Neural crest cell (in vitro differentiated cells): ENCODE measurements at regions not wholly inside any gene's neighbourhood (a gene's known extent, or its start where the extent isn't known, plus 50 kb on each side); places are given as distances from the start of the nearest gene placed in this dataset.

Source experiments
- DNase-seq: peaks from one replicate; pipeline ENCODE4 v3.0.0; 2021; ENCODE audit warnings: low read depth, mixed read lengths, low spot score
- H3K27ac Mint-ChIP-seq: one replicate; pipeline ENCODE4 v1.8.0; 2021; ENCODE audit warnings: mild to moderate bottlenecking, mixed read lengths; ENCODE audit not compliant: unreplicated experiment
- H3K27me3 Mint-ChIP-seq: 2 replicates; pipeline ENCODE4 v1.8.0; 2021; ENCODE audit warnings: low read depth, mild to moderate bottlenecking, mixed read lengths
- H3K36me3 Mint-ChIP-seq: 2 replicates; pipeline ENCODE4 v1.8.0; 2021; ENCODE audit warnings: low read depth, mild to moderate bottlenecking, mixed read lengths
- H3K4me1 Mint-ChIP-seq: 2 replicates; pipeline ENCODE4 v1.8.0; 2021; ENCODE audit warnings: mixed read lengths
- H3K4me3 Mint-ChIP-seq: one replicate; pipeline ENCODE4 v1.8.0; 2021; ENCODE audit warnings: mild to moderate bottlenecking, mixed read lengths
- H3K9me3 Mint-ChIP-seq: 2 replicates; pipeline ENCODE4 v1.8.0; 2021; ENCODE audit warnings: mixed read lengths
- TF ChIP-seq, protein P1 (sequence below): fragments of 200-600 bp; sonication (generic); conservative IDR thresholded peaks from 2 replicates; pipeline ENCODE4 v1.5.0; 2021; ENCODE audit warnings: antibody characterized with exemption, mild to moderate bottlenecking

GRCh38 chr16:52364500-52364899, 182.4 kb downstream of the TOX3 start:
- H3K4me1 Mint-ChIP-seq = peaks cover 4% of the 10 kb centered on the region
- H3K27me3 Mint-ChIP-seq = no peaks in the 10 kb centered on the region
- no peak for DNase-seq
- no peak overlapping the region for H3K4me3 Mint-ChIP-seq
- H3K36me3 Mint-ChIP-seq = no peaks in the 10 kb centered on the region
- H3K9me3 Mint-ChIP-seq = no peaks in the 10 kb centered on the region
- no peak overlapping the region for H3K27ac Mint-ChIP-seq
- TF ChIP-seq, protein P1, sequence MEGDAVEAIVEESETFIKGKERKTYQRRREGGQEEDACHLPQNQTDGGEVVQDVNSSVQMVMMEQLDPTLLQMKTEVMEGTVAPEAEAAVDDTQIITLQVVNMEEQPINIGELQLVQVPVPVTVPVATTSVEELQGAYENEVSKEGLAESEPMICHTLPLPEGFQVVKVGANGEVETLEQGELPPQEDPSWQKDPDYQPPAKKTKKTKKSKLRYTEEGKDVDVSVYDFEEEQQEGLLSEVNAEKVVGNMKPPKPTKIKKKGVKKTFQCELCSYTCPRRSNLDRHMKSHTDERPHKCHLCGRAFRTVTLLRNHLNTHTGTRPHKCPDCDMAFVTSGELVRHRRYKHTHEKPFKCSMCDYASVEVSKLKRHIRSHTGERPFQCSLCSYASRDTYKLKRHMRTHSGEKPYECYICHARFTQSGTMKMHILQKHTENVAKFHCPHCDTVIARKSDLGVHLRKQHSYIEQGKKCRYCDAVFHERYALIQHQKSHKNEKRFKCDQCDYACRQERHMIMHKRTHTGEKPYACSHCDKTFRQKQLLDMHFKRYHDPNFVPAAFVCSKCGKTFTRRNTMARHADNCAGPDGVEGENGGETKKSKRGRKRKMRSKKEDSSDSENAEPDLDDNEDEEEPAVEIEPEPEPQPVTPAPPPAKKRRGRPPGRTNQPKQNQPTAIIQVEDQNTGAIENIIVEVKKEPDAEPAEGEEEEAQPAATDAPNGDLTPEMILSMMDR = no peak

GRCh38 chr16:52363082-52363481, 183.9 kb downstream of the TOX3 start:
- no peak overlapping the region for H3K27ac Mint-ChIP-seq

GRCh38 chr16:52357711-52358110, 189.2 kb downstream of the TOX3 start:
- Mint-ChIP-seq H3K27me3 (no peaks in the 10 kb centered on the region), H3K27ac (no peak overlapping the region), H3K4me1 (no peaks in the 10 kb centered on the region), H3K4me3 (no peak overlapping the region), H3K36me3 (no peaks in the 10 kb centered on the region), H3K9me3 (peaks cover 4% of the 10 kb centered on the region)
- TF ChIP-seq, protein P1 = no peak
- DNase-seq = no peak

More at GRCh38 chr16:52363082-52363481, 183.9 kb downstream of the TOX3 start:
- no peaks in the 10 kb centered on the region for H3K9me3 Mint-ChIP-seq
- H3K4me3 Mint-ChIP-seq = no peak overlapping the region
- peaks cover 4% of the 10 kb centered on the region for H3K4me1 Mint-ChIP-seq
- H3K27me3 Mint-ChIP-seq = no peaks in the 10 kb centered on the region
- no peak for DNase-seq
- TF ChIP-seq, protein P1 = no peak
- no peaks in the 10 kb centered on the region for H3K36me3 Mint-ChIP-seq

- Mint-ChIP-seq H3K36me3 (no peaks in the 10 kb centered on the region), H3K27ac (no peak overlapping the region), H3K4me1 (no peaks in the 10 kb centered on the region), H3K9me3 (peaks cover 4% of the 10 kb centered on the region), H3K4me3 (no peak overlapping the region), H3K27me3 (no peaks in the 10 kb centered on the region)
- DNase-seq = no peak
- TF ChIP-seq, protein P1 = no peak
Measured at GRCh38 chr16:52353249-52353648, 193.7 kb downstream of the TOX3 start.

DNA sequence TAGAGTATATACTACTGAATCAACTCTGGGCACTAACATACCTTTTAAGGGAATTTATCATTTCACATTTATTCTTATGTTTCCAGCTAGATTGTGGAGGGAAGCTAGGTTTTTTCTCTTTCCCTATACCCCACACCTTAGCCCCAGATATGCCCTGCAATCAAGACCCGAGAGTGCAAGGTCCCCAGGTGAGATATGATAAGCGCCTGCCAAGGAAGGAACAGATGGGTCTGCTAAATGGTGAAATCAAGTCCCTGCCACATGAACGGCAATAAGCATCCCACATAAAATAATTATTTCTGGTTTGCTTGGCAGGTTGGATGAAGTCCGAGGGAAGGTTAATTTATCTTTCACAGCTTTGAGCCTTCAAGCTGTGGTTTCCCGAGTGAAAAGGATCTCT, 195.5 kb downstream of the TOX3 start:
- no peaks in the 10 kb centered on the region for H3K36me3 Mint-ChIP-seq
- H3K9me3 Mint-ChIP-seq = no peaks in the 10 kb centered on the region
- H3K27me3 Mint-ChIP-seq = no peaks in the 10 kb centered on the region
- no peak overlapping the region for H3K4me3 Mint-ChIP-seq
- TF ChIP-seq, protein P1 = no peak
- H3K4me1 Mint-ChIP-seq = no peaks in the 10 kb centered on the region
- H3K27ac Mint-ChIP-seq = no peak overlapping the region
- no peak for DNase-seq
